ENCODE measurements at regions not wholly inside any gene's neighbourhood (a gene's known extent, or its start where the extent isn't known, plus 50 kb on each side); places are given as distances from the start of the nearest gene placed in this dataset.

GRCh38 chr14:53468876-53469275, 315.8 kb upstream of the DDHD1 start:
- DNase-seq (ENCODE audit: low read depth in 2 of 2) = no peak

GRCh38 chr14:53464376-53464775, 311.3 kb upstream of the DDHD1 start:
- no peak for DNase-seq (ENCODE audit: low read depth in 2 of 2)

- no peak for DNase-seq (ENCODE audit: low read depth in 2 of 2)
Measured at GRCh38 chr14:53462931-53463778, 310.0 kb upstream of the DDHD1 start.

GRCh38 chr14:53461858-53462257, 308.7 kb upstream of the DDHD1 start:
- no peak for DNase-seq (ENCODE audit: low read depth in 2 of 2)

- no peak for DNase-seq (ENCODE audit: low read depth in 2 of 2)
Measured at GRCh38 chr14:53460544-53460943, 307.4 kb upstream of the DDHD1 start.

GRCh38 chr14:53458368-53458814, 305.3 kb upstream of the DDHD1 start:
- DNase-seq (ENCODE audit: low read depth in 2 of 2) = no peak

- no peak for DNase-seq (ENCODE audit: low read depth in 2 of 2)
Measured at GRCh38 chr14:53456931-53457330, 303.8 kb upstream of the DDHD1 start.

GRCh38 chr14:53452005-53452673, 299.0 kb upstream of the DDHD1 start:
- DNase-seq (ENCODE audit: low read depth in 2 of 2) = no peak

GRCh38 chr14:53450871-53451270, 297.7 kb upstream of the DDHD1 start:
- DNase-seq (ENCODE audit: low read depth in 2 of 2) = no peak

- DNase-seq (ENCODE audit: low read depth in 2 of 2) = no peak
Measured at GRCh38 chr14:53448682-53449081, 295.6 kb upstream of the DDHD1 start.

GRCh38 chr14:53444677-53445312, 291.7 kb upstream of the DDHD1 start:
- no peak for DNase-seq (ENCODE audit: low read depth in 2 of 2)

GRCh38 chr14:53441789-53442188, 288.7 kb upstream of the DDHD1 start:
- DNase-seq (ENCODE audit: low read depth in 2 of 2) = no peak

GRCh38 chr14:53437858-53438257, 284.7 kb upstream of the DDHD1 start:
- no peak for DNase-seq (ENCODE audit: low read depth in 2 of 2)

- no peak for DNase-seq (ENCODE audit: low read depth in 2 of 2)
Measured at GRCh38 chr14:53432378-53432802, 279.3 kb upstream of the DDHD1 start.

GRCh38 chr14:53430870-53431269, 277.7 kb upstream of the DDHD1 start:
- DNase-seq (ENCODE audit: low read depth in 2 of 2) = no peak

GRCh38 chr14:53412819-53413675, 259.9 kb upstream of the DDHD1 start:
- no peak for DNase-seq (ENCODE audit: low read depth in 2 of 2)

GRCh38 chr14:53411125-53411524, 258.0 kb upstream of the DDHD1 start:
- no peak for DNase-seq (ENCODE audit: low read depth in 2 of 2)

- no peak for DNase-seq (ENCODE audit: low read depth in 2 of 2)
Measured at GRCh38 chr14:53409969-53410368, 256.8 kb upstream of the DDHD1 start.

- no peak for DNase-seq (ENCODE audit: low read depth in 2 of 2)
Measured at GRCh38 chr14:53409289-53409688, 256.2 kb upstream of the DDHD1 start.

- no peak for DNase-seq (ENCODE audit: low read depth in 2 of 2)
Measured at GRCh38 chr14:53408175-53408879, 255.2 kb upstream of the DDHD1 start.

- DNase-seq (ENCODE audit: low read depth in 2 of 2) = no peak
Measured at GRCh38 chr14:53406519-53406918, 253.4 kb upstream of the DDHD1 start.
